HG03520 (cell line): ENCODE measurements at regions not wholly inside any gene's neighbourhood (a gene's known extent, or its start where the extent isn't known, plus 50 kb on each side); places are given as distances from the start of the nearest gene placed in this dataset.
"Not testable (repeated sequence)": the region's sequence is repeated elsewhere in the genome, so short reads cannot be mapped to it uniquely, and the experiment has no call there.

Experiments
- ATAC-seq: cut with Tn5 transposase; IDR thresholded peaks from one replicate; pipeline ENCODE4 v1.9.1; 2021; ENCODE audit warnings: mild to moderate bottlenecking, moderate library complexity; ENCODE audit not compliant: unreplicated experiment

DNA sequence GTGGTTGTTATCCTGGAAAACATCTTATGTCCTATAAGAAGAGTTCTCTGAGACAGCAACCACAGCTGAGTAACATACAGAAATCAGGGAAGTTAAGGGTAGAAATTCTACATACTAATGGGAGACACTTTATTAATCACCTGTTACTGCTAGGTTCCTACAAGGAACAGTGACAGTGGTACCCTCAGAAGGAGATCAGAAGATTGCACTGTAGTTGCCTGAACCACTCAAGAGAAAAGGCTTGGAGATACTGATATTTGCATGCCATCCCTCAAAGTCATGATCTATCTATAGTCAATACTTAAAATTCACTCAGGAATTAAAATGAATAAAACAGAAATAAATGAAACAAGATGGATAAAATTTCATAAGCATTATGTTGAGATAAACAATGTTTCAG lies 136.0 kb downstream of the LMLN start:
- no peak for ATAC-seq

DNA sequence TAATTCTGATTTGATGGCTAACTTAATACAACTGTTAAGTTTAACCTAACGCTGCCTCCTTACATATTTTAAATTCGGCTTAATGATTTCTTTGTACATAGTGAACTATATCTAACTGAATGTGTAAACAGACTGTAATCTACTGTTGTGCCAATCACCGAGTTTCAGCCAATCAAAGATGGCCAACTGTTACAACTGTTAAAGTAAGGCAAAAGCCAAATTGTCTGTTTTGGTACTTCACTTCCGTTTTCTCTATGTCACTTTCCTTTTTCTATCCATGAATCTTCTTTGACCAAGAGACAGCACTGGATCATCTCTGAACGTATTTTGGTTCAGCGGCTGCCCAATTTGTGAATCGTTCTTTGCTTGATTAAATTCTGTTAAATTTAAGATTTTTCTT lies 137.0 kb downstream of the LMLN start:
- ATAC-seq: no peak

- ATAC-seq: not testable (repeated sequence)
Measured at GRCh38 chr3:198098661-198099081, 138.7 kb downstream of the LMLN start.

- not testable (repeated sequence) for ATAC-seq
Measured at GRCh38 chr3:198103070-198103469, 143.1 kb downstream of the LMLN start.

GRCh38 chr3:198106265-198106664 lies 146.2 kb downstream of the LMLN start:
- ATAC-seq: no peak

DNA sequence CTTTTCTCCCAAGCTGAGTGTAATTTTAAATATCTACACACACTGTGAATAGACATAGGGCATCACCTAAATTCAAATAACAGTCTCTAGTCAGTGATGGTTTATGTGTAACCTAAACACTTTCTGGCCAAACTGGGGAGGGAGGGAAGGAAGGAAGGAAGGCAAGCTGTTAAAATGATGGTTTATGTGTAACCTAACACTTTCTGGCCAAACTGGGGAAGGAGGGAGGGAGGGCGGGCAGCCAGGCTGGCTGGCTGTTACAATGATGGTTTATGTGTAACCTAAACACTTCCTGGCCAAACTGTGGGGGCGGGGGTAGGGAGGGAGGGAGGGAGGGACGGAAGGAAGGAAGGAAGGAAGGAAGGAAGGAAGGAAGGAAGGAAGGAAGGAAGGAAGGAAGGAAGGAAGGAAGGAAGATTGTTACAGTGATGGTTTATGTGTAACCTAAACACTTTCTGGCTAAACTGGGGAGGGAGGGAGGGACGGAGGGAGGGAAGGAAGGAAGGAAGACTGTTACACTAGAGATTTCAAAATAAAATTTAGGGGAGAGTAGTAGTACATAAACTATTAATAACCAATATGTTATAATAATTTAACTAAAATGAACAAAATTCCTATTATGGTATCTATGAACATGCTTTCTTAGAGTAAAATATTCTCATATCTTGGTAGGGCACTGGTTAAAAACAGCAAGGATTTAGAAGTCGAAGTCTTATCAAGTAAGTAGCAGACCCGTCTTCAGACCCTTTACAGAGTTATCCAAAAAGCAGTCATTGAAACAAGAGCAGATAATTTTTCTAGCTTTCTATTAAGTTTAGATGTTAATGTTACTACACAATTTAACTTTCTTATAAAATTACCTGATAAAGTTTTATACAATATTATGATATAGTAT lies 148.1 kb downstream of the LMLN start:
- ATAC-seq: no peak

GRCh38 chr3:198109883-198110282 lies 149.9 kb downstream of the LMLN start:
- ATAC-seq: no peak

DNA sequence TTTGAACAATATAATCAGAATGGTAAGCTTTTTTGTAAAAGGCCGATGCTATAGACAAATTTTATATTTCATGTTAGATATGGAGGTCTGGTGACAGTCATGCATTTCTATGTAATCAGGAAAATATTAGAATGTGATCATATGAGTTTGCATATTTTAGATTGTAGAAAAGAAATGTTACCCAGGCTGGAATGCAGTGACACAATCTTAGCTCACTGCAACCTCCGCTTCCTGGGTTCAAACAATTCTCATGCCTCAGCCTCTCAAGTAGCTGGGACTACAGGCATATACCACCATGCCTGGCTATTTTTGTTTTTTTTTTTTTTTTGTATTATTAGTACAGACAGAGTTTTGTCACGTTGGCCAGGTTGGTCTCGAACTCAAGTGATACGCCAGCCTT lies 152.0 kb downstream of the LMLN start:
- ATAC-seq: no peak

- ATAC-seq: no peak
Measured at GRCh38 chr3:198113206-198114053, 153.4 kb downstream of the LMLN start.

GRCh38 chr3:198114516-198114915 lies 154.5 kb downstream of the LMLN start:
- ATAC-seq: not testable (repeated sequence)

DNA sequence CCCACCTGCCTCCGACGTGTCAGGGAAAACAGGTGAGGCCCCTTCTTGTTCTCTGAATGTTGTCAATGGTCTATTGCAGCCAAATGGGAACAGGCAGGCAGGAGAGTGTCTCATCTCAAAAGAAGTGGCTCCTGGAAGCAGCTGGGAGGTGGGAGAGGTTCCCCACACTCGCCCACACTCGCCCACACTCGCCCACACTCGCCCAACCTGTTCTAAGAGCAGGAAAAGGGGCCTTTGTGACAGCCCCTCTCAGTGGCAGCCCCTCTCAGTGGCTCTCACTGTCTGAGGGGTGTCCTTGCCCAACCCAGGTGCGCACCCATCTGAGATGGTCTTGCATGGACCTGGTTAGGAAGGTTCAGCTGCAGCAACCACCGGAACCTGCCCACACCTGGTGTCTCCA lies 162.2 kb downstream of the LMLN start:
- not testable (repeated sequence) for ATAC-seq

DNA sequence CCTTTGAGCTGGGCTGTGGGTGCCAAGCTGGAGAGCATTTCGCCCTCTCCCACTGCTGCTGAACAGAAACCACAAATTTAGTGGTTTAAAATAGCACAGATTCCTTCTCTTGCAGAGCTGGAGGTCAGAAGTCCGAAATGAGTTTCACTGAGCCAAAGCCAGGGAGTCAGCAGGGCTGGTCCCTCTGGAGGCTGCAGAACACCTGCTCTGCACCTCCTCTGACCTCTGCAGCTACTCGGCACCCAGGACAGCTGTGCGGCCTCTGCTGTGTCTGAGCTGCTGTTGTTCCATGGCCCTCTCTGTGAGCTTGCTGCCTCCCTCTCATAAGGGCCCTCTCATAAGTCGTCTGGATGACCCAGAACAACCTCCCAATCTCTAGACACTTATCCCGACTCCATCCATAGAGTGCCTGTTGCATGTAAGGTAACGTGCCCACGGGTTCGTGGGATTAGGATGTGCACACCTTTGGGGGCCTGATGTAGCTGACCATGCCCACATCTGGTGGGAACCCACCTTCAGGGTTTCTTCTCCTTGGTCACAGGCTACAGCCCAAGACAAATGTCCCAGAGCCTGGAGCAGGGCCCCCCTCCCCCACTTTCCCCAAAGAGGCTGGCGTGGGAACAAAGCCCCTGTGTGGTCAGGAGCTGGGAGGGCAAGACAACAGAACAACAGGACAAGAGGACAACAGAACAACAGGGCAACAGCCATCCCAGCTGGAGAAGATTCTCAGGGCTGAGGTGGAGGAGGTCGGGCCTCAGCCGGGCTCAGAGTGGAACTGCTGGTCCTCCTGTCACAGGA lies 177.2 kb downstream of the LMLN start:
- not testable (repeated sequence) for ATAC-seq

DNA sequence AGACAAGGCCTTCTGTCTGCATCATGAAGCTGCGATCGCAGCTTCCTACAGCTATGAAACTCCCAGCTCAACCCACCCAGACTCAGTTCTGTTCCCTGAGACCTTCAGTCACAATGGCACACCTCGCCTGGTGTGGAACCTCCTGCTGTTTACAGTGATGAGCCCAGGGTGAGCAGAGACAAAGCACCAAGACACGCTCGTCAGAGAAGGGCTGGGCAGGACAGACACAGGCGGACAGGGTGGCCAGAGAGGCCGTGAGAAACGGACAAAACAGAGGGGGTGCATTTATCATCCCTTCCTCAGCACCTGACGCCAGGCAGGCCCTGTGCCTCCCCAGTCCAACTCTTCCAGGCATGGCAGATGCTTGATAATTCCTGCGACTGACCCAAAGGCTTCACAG lies 178.2 kb downstream of the LMLN start:
- ATAC-seq: not testable (repeated sequence)

- not testable (repeated sequence) for ATAC-seq
Measured at GRCh38 chr3:198139037-198139436, 179.0 kb downstream of the LMLN start.

DNA sequence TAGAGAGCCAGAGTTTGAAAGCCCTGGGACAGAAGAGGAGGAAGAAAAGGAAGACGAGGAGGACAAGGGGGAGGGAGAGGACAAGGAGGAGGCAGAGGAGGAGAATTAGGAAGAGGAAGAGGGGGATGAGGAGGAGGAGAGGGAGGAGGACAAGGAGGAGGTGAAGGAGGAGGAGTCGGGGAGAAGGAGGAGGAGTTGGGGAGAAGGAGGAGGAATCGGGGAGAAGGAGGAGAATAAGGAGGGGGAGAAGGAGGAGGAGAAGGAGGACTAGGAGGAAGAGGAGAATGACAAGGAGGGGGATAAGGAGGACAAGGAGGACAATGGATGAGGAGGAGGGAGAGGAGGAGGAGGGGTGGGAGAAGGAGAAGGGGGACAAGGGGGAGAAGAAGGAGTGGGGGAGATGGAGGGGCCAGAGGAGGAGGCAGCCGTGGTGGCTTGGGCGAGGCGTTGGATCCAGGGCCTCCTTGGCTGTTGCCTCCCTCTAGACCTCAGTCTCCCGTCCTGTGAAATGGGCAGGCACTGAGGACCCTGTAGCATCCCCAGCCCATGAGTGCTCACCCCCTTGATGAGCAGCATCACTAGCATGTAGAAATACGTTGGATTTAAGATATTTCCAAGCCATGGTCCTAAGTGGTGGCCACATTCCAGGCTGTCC lies 179.6 kb downstream of the LMLN start:
- ATAC-seq: not testable (repeated sequence)

DNA sequence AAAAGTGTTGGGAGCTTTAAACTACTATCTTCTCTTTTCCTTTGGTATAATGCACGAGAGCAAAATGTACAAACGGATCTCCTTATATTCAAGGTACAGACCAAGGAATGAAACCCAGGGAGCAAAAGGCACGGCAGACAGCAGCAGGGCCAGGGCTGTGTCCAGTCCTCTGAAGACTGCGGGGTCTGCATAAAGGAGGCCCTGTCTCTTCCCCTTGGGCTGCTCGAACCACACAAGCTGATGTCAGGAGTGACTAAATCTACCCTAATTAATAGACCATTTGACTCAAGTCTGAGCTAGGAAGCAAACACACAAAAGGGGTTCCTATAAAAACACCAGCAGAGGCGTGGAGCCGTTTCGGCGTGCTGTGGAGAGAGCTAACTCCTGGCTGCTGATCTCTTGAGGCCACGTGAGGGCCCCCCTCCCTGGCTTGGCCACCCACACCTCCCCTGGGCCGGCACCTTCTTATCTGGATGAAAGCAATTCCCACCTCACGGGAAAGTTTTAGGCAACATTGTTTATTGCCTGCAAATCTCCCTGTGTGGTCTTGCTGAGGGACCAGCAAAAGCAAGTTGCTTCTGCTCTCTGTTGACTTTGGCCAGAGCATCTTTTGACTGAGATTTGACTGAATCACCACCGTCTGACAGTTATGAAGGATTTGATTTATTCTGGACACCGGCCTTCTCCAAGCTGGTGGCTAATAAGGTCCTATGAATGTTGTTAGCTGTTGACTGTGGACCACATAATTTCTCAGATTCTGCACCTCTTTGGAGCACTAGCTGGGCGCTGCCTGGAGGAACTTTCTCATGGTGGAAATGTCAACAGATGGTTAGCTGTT lies 183.5 kb downstream of the LMLN start:
- ATAC-seq: not testable (repeated sequence)

- not testable (repeated sequence) for ATAC-seq
Measured at GRCh38 chr3:198145231-198145784, 185.3 kb downstream of the LMLN start.

DNA sequence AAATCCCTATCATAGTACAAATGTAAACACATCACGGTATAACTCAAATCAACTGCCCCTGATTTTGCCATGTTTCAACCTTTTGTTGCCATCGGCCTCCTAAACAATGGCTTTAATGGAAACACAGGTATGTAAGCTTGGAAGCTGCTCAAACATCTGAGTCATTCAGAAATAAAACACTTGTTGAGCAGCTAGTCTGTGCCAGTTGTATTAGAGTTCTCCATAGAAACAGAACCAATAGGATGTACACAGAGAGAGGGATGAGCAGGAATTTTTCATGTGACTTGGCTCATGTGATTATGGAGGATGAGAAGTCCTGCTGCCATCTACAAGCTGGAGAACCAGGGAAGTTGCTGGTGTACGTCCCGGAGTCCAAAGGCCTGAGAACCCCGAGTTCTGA lies 186.1 kb downstream of the LMLN start:
- ATAC-seq: not testable (repeated sequence)

- not testable (repeated sequence) for ATAC-seq
Measured at GRCh38 chr3:198146559-198147164, 186.6 kb downstream of the LMLN start.
